HEK293 (cell line): ENCODE measurements at regions not wholly inside any gene's neighbourhood (a gene's known extent, or its start where the extent isn't known, plus 50 kb on each side); places are given as distances from the start of the nearest gene placed in this dataset.
A peak's percentile ranks its signal among the peaks of the same experiment; 100 is the strongest.

Experiments used
- CTCF ChIA-PET: fragments of 350-600 bp; formaldehyde crosslinking; extraction: SDS; loops from one replicate; lab custom pipeline; 2021; ENCODE audit warnings: antibody characterized with exemption; lab: Yijun Ruan, JAX
- POLR2A ChIA-PET: fragments of 300-600 bp; formaldehyde crosslinking; extraction: SDS; loops from one replicate; lab custom pipeline; 2020; ENCODE audit warnings: antibody characterized with exemption, inconsistent platforms; lab: Yijun Ruan, JAX
- H3K27ac ChIP-seq: fragments of 200-500 bp; sonication (Bioruptor generic); 2 replicates; pipeline ENCODE4 v1.5.1; 2014; ENCODE audit warnings: low read depth, low read length, control low read depth, inconsistent platforms; ENCODE audit errors: extremely low read depth
- H3K36me3 ChIP-seq, 2 experiments: fragments of 200-500 bp in 1 of 2; sonication (Bioruptor generic) in 1 of 2; 1 replicate in 1 of 2; 2 replicates in 1 of 2; pipeline ENCODE4 v1.5.1; 2014 to 2017; ENCODE audit warnings: inconsistent platforms in 2 of 2, low read length in 2 of 2; ENCODE audit not compliant: control insufficient read depth in 2 of 2, insufficient read depth in 1 of 2
- H3K4me1 ChIP-seq: fragments of 200-500 bp; sonication (Bioruptor generic); 2 replicates; pipeline ENCODE4 v1.5.1; 2014; ENCODE audit warnings: mild to moderate bottlenecking, low read length, inconsistent platforms; ENCODE audit not compliant: control insufficient read depth, insufficient read depth
- H3K4me3 ChIP-seq: 2 replicates; pipeline ENCODE4 v1.5.1; 2011; ENCODE audit warnings: low read depth, mild to moderate bottlenecking, control low read depth, low read length, moderate library complexity
- H3K9me3 ChIP-seq: fragments of 200-500 bp; sonication (Bioruptor generic); 2 replicates; pipeline ENCODE4 v1.5.1; 2014; ENCODE audit warnings: low read depth, low read length, inconsistent platforms; ENCODE audit not compliant: control insufficient read depth, insufficient read depth
- EGR2 ChIP-seq: fragments of 450-650 bp; formaldehyde crosslinking; IDR thresholded peaks from 2 replicates; pipeline ENCODE4 v1.5.1; 2016; ENCODE audit warnings: low read depth, missing biosample characterization, missing genetic modification characterization
- FEZF1 ChIP-seq: fragments of 450-650 bp; formaldehyde crosslinking; IDR thresholded peaks from 2 replicates; pipeline ENCODE4 v1.5.1; 2016; ENCODE audit warnings: missing biosample characterization, missing genetic modification characterization
- HOXA7 ChIP-seq: sonication (generic); formaldehyde crosslinking; IDR thresholded peaks from 2 replicates; pipeline ENCODE4 v1.8.1; 2022; ENCODE audit warnings: missing genetic modification reagents, borderline replicate concordance
- SALL2 ChIP-seq: fragments of 450-650 bp; formaldehyde crosslinking; IDR thresholded peaks from 2 replicates; pipeline ENCODE4 v1.5.0; 2017; ENCODE audit warnings: missing biosample characterization, mild to moderate bottlenecking, missing genetic modification characterization, borderline replicate concordance
- SP2 ChIP-seq: fragments of 450-650 bp; formaldehyde crosslinking; IDR thresholded peaks from 2 replicates; pipeline ENCODE4 v1.5.1; 2016; ENCODE audit warnings: missing biosample characterization, missing genetic modification characterization
- ZIC2 ChIP-seq: fragments of 450-650 bp; formaldehyde crosslinking; IDR thresholded peaks from 2 replicates; pipeline ENCODE4 v1.5.1; 2016; ENCODE audit warnings: missing biosample characterization, missing genetic modification characterization
- ZNF133 ChIP-seq: fragments of 450-650 bp; formaldehyde crosslinking; IDR thresholded peaks from 2 replicates; pipeline ENCODE4 v1.5.1; 2016; ENCODE audit warnings: missing biosample characterization, missing genetic modification characterization
- ZNF138 ChIP-seq: fragments of 450-650 bp; formaldehyde crosslinking; IDR thresholded peaks from 2 replicates; pipeline ENCODE4 v1.5.1; 2016; ENCODE audit warnings: missing biosample characterization, missing genetic modification characterization, borderline replicate concordance
- ZNF140 ChIP-seq: fragments of 450-650 bp; formaldehyde crosslinking; IDR thresholded peaks from 2 replicates; pipeline ENCODE4 v1.5.1; 2016; ENCODE audit warnings: missing biosample characterization, missing genetic modification characterization
- ZNF2 ChIP-seq: fragments of 450-650 bp; formaldehyde crosslinking; IDR thresholded peaks from 2 replicates; pipeline ENCODE4 v1.5.1; 2016; ENCODE audit warnings: missing biosample characterization, missing genetic modification characterization
- ZNF292 ChIP-seq: fragments of 450-650 bp; formaldehyde crosslinking; IDR thresholded peaks from 2 replicates; pipeline ENCODE4 v1.5.1; 2016; ENCODE audit warnings: low read depth, missing biosample characterization, missing genetic modification characterization, borderline replicate concordance
- ZNF324 ChIP-seq: fragments of 450-650 bp; formaldehyde crosslinking; IDR thresholded peaks from 2 replicates; pipeline ENCODE4 v1.5.1; 2016; ENCODE audit warnings: missing biosample characterization, missing genetic modification characterization
- ZNF521 ChIP-seq: fragments of 450-650 bp; formaldehyde crosslinking; IDR thresholded peaks from 2 replicates; pipeline ENCODE4 v1.5.1; 2017; ENCODE audit warnings: missing biosample characterization, mild to moderate bottlenecking, missing genetic modification characterization
- ZNF549 ChIP-seq: fragments of 450-650 bp; IDR thresholded peaks from 2 replicates; pipeline ENCODE4 v1.5.1; 2018; ENCODE audit warnings: missing biosample characterization, missing genetic modification characterization, mild to moderate bottlenecking, inconsistent platforms, moderate library complexity
- ZNF610 ChIP-seq: fragments of 450-650 bp; formaldehyde crosslinking; IDR thresholded peaks from 2 replicates; pipeline ENCODE4 v1.5.1; 2016; ENCODE audit warnings: missing biosample characterization, missing genetic modification characterization, borderline replicate concordance
- ZNF626 ChIP-seq: fragments of 450-650 bp; sonication (Bioruptor Pico); formaldehyde crosslinking; IDR thresholded peaks from 2 replicates; pipeline ENCODE4 v1.5.1; 2018; ENCODE audit warnings: missing biosample characterization, missing genetic modification characterization, inconsistent platforms
- TF ChIP-seq, protein P1 (sequence below): fragments of 450-650 bp; formaldehyde crosslinking; optimal IDR thresholded peaks from 2 replicates; pipeline ENCODE3; 2016; ENCODE audit warnings: missing biosample characterization, mild to moderate bottlenecking, missing genetic modification characterization
- TF ChIP-seq, protein P2 (sequence below): fragments of 450-650 bp; formaldehyde crosslinking; IDR thresholded peaks from 2 replicates; pipeline ENCODE4 v1.5.1; 2016; ENCODE audit warnings: missing biosample characterization, missing genetic modification characterization
- TF ChIP-seq, protein P3 (sequence below): fragments of 450-650 bp; formaldehyde crosslinking; IDR thresholded peaks from 2 replicates; pipeline ENCODE4 v1.5.1; 2016; ENCODE audit warnings: missing biosample characterization, missing genetic modification characterization, borderline replicate concordance

DNA sequence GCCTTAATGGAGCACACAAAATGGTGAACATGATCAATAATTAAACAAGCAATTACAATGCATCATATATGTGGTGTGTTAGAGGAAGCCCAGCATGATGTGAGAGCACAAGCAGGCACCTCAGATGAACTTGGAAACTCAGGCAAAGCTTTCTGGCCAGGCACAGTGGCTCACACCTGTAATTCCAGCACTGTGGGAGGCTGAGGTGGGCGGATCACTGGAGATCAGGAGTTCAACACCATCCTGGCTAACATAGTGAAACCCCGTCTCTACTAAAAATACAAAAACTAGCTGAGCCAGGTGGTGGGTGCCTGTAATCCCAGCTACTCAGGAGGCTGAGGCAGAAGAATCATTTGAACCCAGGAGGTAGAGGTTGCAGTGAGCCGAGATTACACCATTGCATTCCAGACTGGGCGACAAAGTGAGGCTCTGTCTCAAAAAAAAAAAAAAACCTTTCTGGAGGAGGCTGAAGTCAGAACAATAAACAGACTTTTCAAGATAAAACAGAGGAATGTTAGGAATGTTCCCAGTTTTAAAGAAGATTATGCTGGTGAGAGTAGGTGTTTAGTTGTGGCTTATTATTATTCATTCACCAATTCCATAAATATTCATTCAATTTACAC lies 159.4 kb downstream of the CEMIP2 start:
- POLR2A ChIA-PET: no interaction called here
- no peak overlapping the region for H3K27ac ChIP-seq
- CTCF ChIA-PET: interaction anchor here (0.7 kb wide), 1 partner anchor 161 kb away, joined by 8 read pairs; no protein-coding TSS in a partner anchor

GRCh38 chr9:71608021-71608420 lies 160.3 kb downstream of the CEMIP2 start:
- H3K4me1 ChIP-seq: no peaks in the 10 kb centered on the region
- H3K36me3 ChIP-seq: no peaks in the 10 kb centered on the region
- ChIA-PET POLR2A (no interaction called here), CTCF (interaction anchor here (0.5 to 0.6 kb wide), 3 partner anchors 199 to 322 kb away, joined by 3 to 5 read pairs (median 3); no protein-coding TSS in a partner anchor)
- no peak overlapping the region for H3K4me3 ChIP-seq
- H3K9me3 ChIP-seq: no peaks in the 10 kb centered on the region
- TF ChIP-seq, protein P1, sequence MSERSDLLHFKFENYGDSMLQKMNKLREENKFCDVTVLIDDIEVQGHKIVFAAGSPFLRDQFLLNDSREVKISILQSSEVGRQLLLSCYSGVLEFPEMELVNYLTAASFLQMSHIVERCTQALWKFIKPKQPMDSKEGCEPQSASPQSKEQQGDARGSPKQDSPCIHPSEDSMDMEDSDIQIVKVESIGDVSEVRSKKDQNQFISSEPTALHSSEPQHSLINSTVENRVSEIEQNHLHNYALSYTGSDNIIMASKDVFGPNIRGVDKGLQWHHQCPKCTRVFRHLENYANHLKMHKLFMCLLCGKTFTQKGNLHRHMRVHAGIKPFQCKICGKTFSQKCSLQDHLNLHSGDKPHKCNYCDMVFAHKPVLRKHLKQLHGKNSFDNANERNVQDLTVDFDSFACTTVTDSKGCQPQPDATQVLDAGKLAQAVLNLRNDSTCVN (tag by site-specific recombination): no peak
- TF ChIP-seq ZNF610 (tag by site-specific recombination) (no peak), ZNF2 (no peak), ZNF140 (tag by site-specific recombination) (no peak), ZNF549 (tag by site-specific recombination) (no peak), ZNF292 (no peak), HOXA7 (CRISPR knock-in tag) (no peak), ZNF138 (no peak), ZNF133 (tag by site-specific recombination) (no peak), SP2 (tag by site-specific recombination) (no peak), ZIC2 (no peak), ZNF324 (tag by site-specific recombination) (no peak), SALL2 (tag by site-specific recombination) (no peak)
- TF ChIP-seq, protein P2, sequence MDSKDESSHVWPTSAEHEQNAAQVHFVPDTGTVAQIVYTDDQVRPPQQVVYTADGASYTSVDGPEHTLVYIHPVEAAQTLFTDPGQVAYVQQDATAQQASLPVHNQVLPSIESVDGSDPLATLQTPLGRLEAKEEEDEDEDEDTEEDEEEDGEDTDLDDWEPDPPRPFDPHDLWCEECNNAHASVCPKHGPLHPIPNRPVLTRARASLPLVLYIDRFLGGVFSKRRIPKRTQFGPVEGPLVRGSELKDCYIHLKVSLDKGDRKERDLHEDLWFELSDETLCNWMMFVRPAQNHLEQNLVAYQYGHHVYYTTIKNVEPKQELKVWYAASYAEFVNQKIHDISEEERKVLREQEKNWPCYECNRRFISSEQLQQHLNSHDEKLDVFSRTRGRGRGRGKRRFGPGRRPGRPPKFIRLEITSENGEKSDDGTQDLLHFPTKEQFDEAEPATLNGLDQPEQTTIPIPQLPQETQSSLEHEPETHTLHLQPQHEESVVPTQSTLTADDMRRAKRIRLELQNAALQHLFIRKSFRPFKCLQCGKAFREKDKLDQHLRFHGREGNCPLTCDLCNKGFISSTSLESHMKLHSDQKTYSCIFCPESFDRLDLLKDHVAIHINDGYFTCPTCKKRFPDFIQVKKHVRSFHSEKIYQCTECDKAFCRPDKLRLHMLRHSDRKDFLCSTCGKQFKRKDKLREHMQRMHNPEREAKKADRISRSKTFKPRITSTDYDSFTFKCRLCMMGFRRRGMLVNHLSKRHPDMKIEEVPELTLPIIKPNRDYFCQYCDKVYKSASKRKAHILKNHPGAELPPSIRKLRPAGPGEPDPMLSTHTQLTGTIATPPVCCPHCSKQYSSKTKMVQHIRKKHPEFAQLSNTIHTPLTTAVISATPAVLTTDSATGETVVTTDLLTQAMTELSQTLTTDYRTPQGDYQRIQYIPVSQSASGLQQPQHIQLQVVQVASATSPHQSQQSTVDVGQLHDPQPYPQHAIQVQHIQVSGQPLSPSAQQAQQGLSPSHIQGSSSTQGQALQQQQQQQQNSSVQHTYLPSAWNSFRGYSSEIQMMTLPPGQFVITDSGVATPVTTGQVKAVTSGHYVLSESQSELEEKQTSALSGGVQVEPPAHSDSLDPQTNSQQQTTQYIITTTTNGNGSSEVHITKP: no peak
- H3K27ac ChIP-seq: no peak overlapping the region

More for the DNA sequence above, 159.4 kb downstream of the CEMIP2 start:
- Histone ChIP-seq H3K4me3 (no peak overlapping the region), H3K36me3 (no peaks in the 10 kb centered on the region), H3K4me1 (no peaks in the 10 kb centered on the region), H3K9me3 (no peaks in the 10 kb centered on the region)
- TF ChIP-seq, protein P3, sequence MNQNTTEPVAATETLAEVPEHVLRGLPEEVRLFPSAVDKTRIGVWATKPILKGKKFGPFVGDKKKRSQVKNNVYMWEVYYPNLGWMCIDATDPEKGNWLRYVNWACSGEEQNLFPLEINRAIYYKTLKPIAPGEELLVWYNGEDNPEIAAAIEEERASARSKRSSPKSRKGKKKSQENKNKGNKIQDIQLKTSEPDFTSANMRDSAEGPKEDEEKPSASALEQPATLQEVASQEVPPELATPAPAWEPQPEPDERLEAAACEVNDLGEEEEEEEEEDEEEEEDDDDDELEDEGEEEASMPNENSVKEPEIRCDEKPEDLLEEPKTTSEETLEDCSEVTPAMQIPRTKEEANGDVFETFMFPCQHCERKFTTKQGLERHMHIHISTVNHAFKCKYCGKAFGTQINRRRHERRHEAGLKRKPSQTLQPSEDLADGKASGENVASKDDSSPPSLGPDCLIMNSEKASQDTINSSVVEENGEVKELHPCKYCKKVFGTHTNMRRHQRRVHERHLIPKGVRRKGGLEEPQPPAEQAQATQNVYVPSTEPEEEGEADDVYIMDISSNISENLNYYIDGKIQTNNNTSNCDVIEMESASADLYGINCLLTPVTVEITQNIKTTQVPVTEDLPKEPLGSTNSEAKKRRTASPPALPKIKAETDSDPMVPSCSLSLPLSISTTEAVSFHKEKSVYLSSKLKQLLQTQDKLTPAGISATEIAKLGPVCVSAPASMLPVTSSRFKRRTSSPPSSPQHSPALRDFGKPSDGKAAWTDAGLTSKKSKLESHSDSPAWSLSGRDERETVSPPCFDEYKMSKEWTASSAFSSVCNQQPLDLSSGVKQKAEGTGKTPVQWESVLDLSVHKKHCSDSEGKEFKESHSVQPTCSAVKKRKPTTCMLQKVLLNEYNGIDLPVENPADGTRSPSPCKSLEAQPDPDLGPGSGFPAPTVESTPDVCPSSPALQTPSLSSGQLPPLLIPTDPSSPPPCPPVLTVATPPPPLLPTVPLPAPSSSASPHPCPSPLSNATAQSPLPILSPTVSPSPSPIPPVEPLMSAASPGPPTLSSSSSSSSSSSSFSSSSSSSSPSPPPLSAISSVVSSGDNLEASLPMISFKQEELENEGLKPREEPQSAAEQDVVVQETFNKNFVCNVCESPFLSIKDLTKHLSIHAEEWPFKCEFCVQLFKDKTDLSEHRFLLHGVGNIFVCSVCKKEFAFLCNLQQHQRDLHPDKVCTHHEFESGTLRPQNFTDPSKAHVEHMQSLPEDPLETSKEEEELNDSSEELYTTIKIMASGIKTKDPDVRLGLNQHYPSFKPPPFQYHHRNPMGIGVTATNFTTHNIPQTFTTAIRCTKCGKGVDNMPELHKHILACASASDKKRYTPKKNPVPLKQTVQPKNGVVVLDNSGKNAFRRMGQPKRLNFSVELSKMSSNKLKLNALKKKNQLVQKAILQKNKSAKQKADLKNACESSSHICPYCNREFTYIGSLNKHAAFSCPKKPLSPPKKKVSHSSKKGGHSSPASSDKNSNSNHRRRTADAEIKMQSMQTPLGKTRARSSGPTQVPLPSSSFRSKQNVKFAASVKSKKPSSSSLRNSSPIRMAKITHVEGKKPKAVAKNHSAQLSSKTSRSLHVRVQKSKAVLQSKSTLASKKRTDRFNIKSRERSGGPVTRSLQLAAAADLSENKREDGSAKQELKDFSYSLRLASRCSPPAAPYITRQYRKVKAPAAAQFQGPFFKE (tag by site-specific recombination): no peak
- TF ChIP-seq EGR2 (tag by site-specific recombination) (0 out of 2 replicates have a peak, but pooled peaks have one; percentile 8), ZNF626 (tag by site-specific recombination) (no peak), ZNF521 (tag by site-specific recombination) (no peak), FEZF1 (no peak)
